ENCODE measurements at regions not wholly inside any gene's neighbourhood (a gene's known extent, or its start where the extent isn't known, plus 50 kb on each side); places are given as distances from the start of the nearest gene placed in this dataset.

- Histone ChIP-seq H3K9me3 (ENCODE audit: low read depth) (no peaks in the 10 kb centered on the region), H3K27ac (no peak overlapping the region), H3K27me3 (no peaks in the 10 kb centered on the region), H3K4me3 (no peak overlapping the region), H3K36me3 (no peaks in the 10 kb centered on the region), H3K4me1 (ENCODE audit: low read depth) (no peaks in the 10 kb centered on the region)
- no peak for TF ChIP-seq CTCF (IDR thresholded peaks at IDR 0.05; ENCODE audit: low read depth, low read length)
- no peak for DNase-seq (ENCODE audit: low read depth in 1 of 2, low spot score in 1 of 2)
These were observed 1001.7 kb downstream of the BRD1 start for GRCh38 chr22:48825802-48826520.

- H3K36me3 ChIP-seq: no peaks in the 10 kb centered on the region
- no peaks in the 10 kb centered on the region for H3K9me3 ChIP-seq (ENCODE audit: low read depth)
- no peak for DNase-seq (ENCODE audit: low read depth in 1 of 2, low spot score in 1 of 2)
- no peak overlapping the region for H3K27ac ChIP-seq
- H3K27me3 ChIP-seq: no peaks in the 10 kb centered on the region
- no peak for TF ChIP-seq CTCF (IDR thresholded peaks at IDR 0.05; ENCODE audit: low read depth, low read length)
- H3K4me1 ChIP-seq (ENCODE audit: low read depth): no peaks in the 10 kb centered on the region
- no peak overlapping the region for H3K4me3 ChIP-seq
These were observed 1002.7 kb downstream of the BRD1 start for GRCh38 chr22:48824712-48825651.

GRCh38 chr22:48823941-48824340 is 1003.7 kb downstream of the BRD1 start:
- H3K4me1 ChIP-seq (ENCODE audit: low read depth): no peaks in the 10 kb centered on the region
- no peaks in the 10 kb centered on the region for H3K27me3 ChIP-seq
- H3K36me3 ChIP-seq: no peaks in the 10 kb centered on the region
- TF ChIP-seq CTCF (IDR thresholded peaks at IDR 0.05; ENCODE audit: low read depth, low read length): no peak
- no peaks in the 10 kb centered on the region for H3K9me3 ChIP-seq (ENCODE audit: low read depth)
- DNase-seq (ENCODE audit: low read depth in 1 of 2, low spot score in 1 of 2): no peak
- no peak overlapping the region for H3K4me3 ChIP-seq
- no peak overlapping the region for H3K27ac ChIP-seq

GRCh38 chr22:48822278-48823233 is 1005.1 kb downstream of the BRD1 start:
- no peak for DNase-seq (ENCODE audit: low read depth in 1 of 2, low spot score in 1 of 2)
- H3K4me3 ChIP-seq: no peak overlapping the region
- H3K9me3 ChIP-seq (ENCODE audit: low read depth): no peaks in the 10 kb centered on the region
- no peaks in the 10 kb centered on the region for H3K27me3 ChIP-seq
- H3K4me1 ChIP-seq (ENCODE audit: low read depth): no peaks in the 10 kb centered on the region
- no peak overlapping the region for H3K27ac ChIP-seq
- no peaks in the 10 kb centered on the region for H3K36me3 ChIP-seq
- TF ChIP-seq CTCF (IDR thresholded peaks at IDR 0.05; ENCODE audit: low read depth, low read length): no peak

GRCh38 chr22:48821727-48822126 is 1005.9 kb downstream of the BRD1 start:
- no peak overlapping the region for H3K27ac ChIP-seq
- no peaks in the 10 kb centered on the region for H3K36me3 ChIP-seq
- no peaks in the 10 kb centered on the region for H3K4me1 ChIP-seq (ENCODE audit: low read depth)
- no peaks in the 10 kb centered on the region for H3K27me3 ChIP-seq
- H3K4me3 ChIP-seq: no peak overlapping the region
- no peaks in the 10 kb centered on the region for H3K9me3 ChIP-seq (ENCODE audit: low read depth)
- no peak for DNase-seq (ENCODE audit: low read depth in 1 of 2, low spot score in 1 of 2)
- no peak for TF ChIP-seq CTCF (IDR thresholded peaks at IDR 0.05; ENCODE audit: low read depth, low read length)
